ENCODE measurements at regions not wholly inside any gene's neighbourhood (a gene's known extent, or its start where the extent isn't known, plus 50 kb on each side); places are given as distances from the start of the nearest gene placed in this dataset.

DNA sequence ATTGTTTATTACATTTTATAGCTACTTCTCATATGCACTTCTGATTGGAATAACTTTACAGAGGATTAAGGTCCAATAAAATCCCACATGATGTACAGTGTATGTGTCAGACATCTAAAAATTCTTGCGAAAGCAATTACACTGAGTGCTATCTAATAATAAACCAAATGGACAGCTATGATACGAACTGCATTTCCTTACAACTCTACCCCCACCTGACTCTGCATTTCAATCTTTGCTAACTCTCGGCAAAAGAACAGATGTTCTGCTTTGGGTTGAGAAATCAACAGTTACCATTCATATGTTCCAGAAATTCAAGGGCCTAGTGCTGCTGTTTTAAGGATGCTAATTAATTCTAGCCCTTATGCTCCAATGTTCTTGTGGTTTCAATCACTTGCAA, 287.9 kb upstream of the NOCT start:
- POLR2A ChIA-PET, result no interaction called here
- Histone ChIP-seq H3K79me2 (ENCODE audit: control insufficient read depth, insufficient read depth, low read length) (no peaks in the 10 kb centered on the region), H3K27me3 (ENCODE audit: control insufficient read depth in 2 of 2, insufficient read depth in 2 of 2, low read length in 2 of 2) (peaks cover 11 to 13% of the 10 kb centered on the region in 2 experiments), H3K4me3 (replicated peaks in 1 of 3; ENCODE audit: insufficient read depth in 1 of 3, low read depth in 1 of 3, low read length in 3 of 3) (no peak overlapping the region), H3K9me3 (replicated peaks; ENCODE audit: control insufficient read depth, insufficient read depth, low read length) (no peaks in the 10 kb centered on the region), H3K4me1 (ENCODE audit: control insufficient read depth, extremely low read depth, insufficient read depth, low read length) (no peaks in the 10 kb centered on the region), H2AFZ (ENCODE audit: low read depth, low read length) (no peak overlapping the region), H3K36me3 (ENCODE audit: control insufficient read depth in 2 of 2, extremely low read depth in 1 of 2, insufficient read depth in 2 of 2, low read length in 2 of 2) (no peaks in the 10 kb centered on the region), H3K9me1 (replicated peaks; ENCODE audit: control insufficient read depth, extremely low read depth, insufficient read depth, low read length) (no peaks in the 10 kb centered on the region), H3K9ac (replicated peaks; ENCODE audit: extremely low read depth, insufficient read depth, low read length) (no peak overlapping the region), H4K20me1 (replicated peaks; ENCODE audit: control insufficient read depth, extremely low read depth, insufficient read depth, low read length) (no peaks in the 10 kb centered on the region), H3K27ac (ENCODE audit: insufficient read depth, low read depth, low read length) (no peak overlapping the region), H3K4me2 (ENCODE audit: insufficient read depth, low read length) (no peak overlapping the region)
- CTCF ChIA-PET, result interaction anchor here (1.3 kb wide), 1 partner anchor 50 kb away, joined by 3 read pairs; no protein-coding TSS in a partner anchor
- intact Hi-C loops (cut with micrococcal nuclease) (no loop called here), dilution Hi-C loops (cut with MboI; ENCODE audit: extremely low pct_ligation_motif_present, low sequenced_read_pairs) (no loop called here)
- no TSS peak for BruUV-seq (replicated peaks)
- FAIRE-seq (no peak), DNase-seq (ENCODE audit: low read depth, low spot score) (no peak)
- TF ChIP-seq JUN (IDR thresholded peaks at IDR 0.05; ENCODE audit: borderline replicate concordance, insufficient read depth, insufficient read length, low read depth) (no peak), GATA2 (IDR thresholded peaks at IDR 0.05; ENCODE audit: insufficient read depth, insufficient read length, low read depth, low read length) (no peak), FOS (IDR thresholded peaks at IDR 0.05; ENCODE audit: borderline replicate concordance, insufficient read depth, low read length) (no peak), POLR2AphosphoS5 (IDR thresholded peaks at IDR 0.05; ENCODE audit: insufficient read depth, low read depth, low read length) (no peak), MYC (IDR thresholded peaks at IDR 0.05; ENCODE audit: low read depth, low read length) (no peak), POLR2A (IDR thresholded peaks at IDR 0.05; ENCODE audit: low read depth, low read length) (no peak), EZH2 (IDR thresholded peaks at IDR 0.05; ENCODE audit: borderline replicate concordance, low read depth, low read length, severe bottlenecking) (no peak)
- TF ChIP-seq, protein P1, sequence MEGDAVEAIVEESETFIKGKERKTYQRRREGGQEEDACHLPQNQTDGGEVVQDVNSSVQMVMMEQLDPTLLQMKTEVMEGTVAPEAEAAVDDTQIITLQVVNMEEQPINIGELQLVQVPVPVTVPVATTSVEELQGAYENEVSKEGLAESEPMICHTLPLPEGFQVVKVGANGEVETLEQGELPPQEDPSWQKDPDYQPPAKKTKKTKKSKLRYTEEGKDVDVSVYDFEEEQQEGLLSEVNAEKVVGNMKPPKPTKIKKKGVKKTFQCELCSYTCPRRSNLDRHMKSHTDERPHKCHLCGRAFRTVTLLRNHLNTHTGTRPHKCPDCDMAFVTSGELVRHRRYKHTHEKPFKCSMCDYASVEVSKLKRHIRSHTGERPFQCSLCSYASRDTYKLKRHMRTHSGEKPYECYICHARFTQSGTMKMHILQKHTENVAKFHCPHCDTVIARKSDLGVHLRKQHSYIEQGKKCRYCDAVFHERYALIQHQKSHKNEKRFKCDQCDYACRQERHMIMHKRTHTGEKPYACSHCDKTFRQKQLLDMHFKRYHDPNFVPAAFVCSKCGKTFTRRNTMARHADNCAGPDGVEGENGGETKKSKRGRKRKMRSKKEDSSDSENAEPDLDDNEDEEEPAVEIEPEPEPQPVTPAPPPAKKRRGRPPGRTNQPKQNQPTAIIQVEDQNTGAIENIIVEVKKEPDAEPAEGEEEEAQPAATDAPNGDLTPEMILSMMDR (IDR thresholded peaks at IDR 0.05; ENCODE audit: extremely low read depth in 1 of 2, insufficient read depth in 1 of 2, low read depth in 1 of 2, low read length in 2 of 2), result no peak
- TF ChIP-seq, protein P2, sequence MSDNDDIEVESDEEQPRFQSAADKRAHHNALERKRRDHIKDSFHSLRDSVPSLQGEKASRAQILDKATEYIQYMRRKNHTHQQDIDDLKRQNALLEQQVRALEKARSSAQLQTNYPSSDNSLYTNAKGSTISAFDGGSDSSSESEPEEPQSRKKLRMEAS (IDR thresholded peaks at IDR 0.05; ENCODE audit: insufficient read depth, insufficient read length), result no peak
